ENCODE measurements at regions not wholly inside any gene's neighbourhood (a gene's known extent, or its start where the extent isn't known, plus 50 kb on each side); places are given as distances from the start of the nearest gene placed in this dataset.

DNA sequence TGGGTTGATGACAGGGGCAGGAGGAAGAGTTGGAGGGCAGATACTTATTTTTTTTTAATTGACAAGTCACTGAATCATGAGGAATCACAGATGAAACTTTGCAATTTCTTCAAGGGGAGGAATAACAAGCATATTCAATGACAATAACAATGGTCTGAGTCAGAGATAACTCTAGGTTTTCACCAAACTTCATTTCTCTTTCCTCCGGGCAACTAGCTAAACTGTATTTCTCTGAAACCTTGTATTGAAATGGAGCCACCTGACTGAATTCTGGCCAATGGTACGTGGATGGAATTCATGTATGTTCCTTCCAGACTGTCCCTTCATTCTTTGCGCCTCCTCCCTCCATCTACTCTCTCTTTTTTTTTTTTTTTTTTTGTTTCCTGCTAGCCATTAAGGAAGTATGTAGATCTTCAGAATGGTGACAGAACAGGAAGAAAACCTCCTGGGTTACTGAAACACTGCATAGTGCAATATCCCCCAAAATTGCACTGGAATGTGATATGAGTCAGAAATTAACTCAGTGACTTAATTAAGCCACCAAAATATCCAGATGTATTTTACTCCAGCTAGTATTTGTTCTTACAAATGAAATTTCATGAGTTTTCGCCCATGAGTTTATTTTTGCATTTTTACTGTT is 495.4 kb downstream of the OTOL1 start (continued):
- TF ChIP-seq, protein P1, sequence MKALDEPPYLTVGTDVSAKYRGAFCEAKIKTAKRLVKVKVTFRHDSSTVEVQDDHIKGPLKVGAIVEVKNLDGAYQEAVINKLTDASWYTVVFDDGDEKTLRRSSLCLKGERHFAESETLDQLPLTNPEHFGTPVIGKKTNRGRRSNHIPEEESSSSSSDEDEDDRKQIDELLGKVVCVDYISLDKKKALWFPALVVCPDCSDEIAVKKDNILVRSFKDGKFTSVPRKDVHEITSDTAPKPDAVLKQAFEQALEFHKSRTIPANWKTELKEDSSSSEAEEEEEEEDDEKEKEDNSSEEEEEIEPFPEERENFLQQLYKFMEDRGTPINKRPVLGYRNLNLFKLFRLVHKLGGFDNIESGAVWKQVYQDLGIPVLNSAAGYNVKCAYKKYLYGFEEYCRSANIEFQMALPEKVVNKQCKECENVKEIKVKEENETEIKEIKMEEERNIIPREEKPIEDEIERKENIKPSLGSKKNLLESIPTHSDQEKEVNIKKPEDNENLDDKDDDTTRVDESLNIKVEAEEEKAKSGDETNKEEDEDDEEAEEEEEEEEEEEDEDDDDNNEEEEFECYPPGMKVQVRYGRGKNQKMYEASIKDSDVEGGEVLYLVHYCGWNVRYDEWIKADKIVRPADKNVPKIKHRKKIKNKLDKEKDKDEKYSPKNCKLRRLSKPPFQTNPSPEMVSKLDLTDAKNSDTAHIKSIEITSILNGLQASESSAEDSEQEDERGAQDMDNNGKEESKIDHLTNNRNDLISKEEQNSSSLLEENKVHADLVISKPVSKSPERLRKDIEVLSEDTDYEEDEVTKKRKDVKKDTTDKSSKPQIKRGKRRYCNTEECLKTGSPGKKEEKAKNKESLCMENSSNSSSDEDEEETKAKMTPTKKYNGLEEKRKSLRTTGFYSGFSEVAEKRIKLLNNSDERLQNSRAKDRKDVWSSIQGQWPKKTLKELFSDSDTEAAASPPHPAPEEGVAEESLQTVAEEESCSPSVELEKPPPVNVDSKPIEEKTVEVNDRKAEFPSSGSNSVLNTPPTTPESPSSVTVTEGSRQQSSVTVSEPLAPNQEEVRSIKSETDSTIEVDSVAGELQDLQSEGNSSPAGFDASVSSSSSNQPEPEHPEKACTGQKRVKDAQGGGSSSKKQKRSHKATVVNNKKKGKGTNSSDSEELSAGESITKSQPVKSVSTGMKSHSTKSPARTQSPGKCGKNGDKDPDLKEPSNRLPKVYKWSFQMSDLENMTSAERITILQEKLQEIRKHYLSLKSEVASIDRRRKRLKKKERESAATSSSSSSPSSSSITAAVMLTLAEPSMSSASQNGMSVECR (CRISPR knock-in tag; IDR thresholded peaks at IDR 0.05; ENCODE audit: borderline replicate concordance): no peak
- TF ChIP-seq SP1 (CRISPR knock-in tag; conservative IDR thresholded peaks at IDR 0.05) (no peak), CREB1 (CRISPR knock-in tag; IDR thresholded peaks at IDR 0.05) (no peak), EMX1 (CRISPR knock-in tag; IDR thresholded peaks at IDR 0.05) (no peak), ZNF416 (CRISPR knock-in tag; IDR thresholded peaks at IDR 0.05) (no peak), GRHL2 (CRISPR knock-in tag; IDR thresholded peaks at IDR 0.05; ENCODE audit: insufficient replicate concordance, severe bottlenecking) (no peak), MYBL2 (CRISPR knock-in tag; IDR thresholded peaks at IDR 0.05) (no peak), SMAD4 (CRISPR knock-in tag; IDR thresholded peaks at IDR 0.05) (no peak)
- TF ChIP-seq, protein P2, sequence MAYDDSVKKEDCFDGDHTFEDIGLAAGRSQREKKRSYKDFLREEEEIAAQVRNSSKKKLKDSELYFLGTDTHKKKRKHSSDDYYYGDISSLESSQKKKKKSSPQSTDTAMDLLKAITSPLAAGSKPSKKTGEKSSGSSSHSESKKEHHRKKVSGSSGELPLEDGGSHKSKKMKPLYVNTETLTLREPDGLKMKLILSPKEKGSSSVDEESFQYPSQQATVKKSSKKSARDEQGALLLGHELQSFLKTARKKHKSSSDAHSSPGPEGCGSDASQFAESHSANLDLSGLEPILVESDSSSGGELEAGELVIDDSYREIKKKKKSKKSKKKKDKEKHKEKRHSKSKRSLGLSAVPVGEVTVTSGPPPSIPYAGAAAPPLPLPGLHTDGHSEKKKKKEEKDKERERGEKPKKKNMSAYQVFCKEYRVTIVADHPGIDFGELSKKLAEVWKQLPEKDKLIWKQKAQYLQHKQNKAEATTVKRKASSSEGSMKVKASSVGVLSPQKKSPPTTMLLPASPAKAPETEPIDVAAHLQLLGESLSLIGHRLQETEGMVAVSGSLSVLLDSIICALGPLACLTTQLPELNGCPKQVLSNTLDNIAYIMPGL (CRISPR knock-in tag; IDR thresholded peaks at IDR 0.05): no peak

DNA sequence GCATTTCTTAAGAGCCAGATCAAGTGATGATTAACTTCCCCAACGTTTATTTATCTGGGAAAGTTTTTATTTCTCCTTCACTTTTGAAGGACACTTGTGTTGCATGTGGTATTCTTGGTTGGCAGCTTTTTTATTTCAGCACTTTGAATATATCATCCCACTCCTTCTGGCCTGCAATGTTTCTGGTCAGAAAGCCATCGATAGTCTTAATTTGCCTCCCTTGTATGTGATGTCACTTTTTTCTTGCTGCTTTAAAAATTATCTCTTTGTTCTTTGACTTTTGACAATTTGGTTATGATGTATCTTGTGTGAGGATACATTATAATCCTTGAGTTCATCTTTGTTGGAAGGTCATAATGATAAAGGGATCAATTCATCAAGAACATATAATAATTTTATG is 503.2 kb downstream of the OTOL1 start:
- H3K4me1 Mint-ChIP-seq: no peaks in the 10 kb centered on the region
- CTCF ChIA-PET: no interaction called here
- H3K9me3 Mint-ChIP-seq: peaks cover 52% of the 10 kb centered on the region
- no peak for ATAC-seq
- H3K27ac Mint-ChIP-seq: no peak overlapping the region
- peaks cover 21% of the 10 kb centered on the region for H3K36me3 Mint-ChIP-seq
- no peak overlapping the region for H3K4me3 Mint-ChIP-seq
- TF ChIP-seq, protein P3, sequence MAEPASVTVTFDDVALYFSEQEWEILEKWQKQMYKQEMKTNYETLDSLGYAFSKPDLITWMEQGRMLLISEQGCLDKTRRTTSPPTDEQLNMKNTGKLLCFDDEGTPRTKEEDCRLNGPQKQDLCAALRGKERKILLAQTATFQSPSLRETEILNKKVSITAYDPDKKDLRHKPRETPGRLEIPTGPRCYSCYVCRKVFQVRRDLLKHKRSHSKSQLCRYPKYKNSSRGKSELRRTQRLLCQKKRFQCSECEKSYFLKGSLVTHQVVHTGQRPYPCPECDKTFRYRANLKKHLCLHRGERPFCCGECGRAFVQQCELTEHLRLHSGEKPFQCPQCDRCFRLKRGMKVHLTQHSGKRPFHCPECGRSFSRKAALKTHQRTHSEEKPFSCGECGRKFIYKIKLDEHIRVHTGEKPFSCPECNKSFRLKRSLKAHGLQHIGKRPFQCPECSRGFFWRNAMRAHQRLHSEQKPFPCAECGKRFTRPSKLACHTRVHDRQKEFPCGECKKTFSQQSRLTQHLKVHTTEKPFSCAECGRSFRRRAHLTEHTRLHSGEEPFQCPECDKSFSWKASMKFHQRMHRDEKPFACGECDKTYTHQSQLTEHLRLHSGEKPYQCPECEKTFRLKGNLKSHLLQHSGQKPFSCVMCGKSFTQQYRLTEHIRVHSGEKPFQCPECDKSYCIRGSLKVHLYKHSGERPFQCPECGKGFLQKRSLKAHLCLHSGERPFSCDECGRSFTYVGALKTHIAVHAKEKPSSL (CRISPR knock-in tag; conservative IDR thresholded peaks at IDR 0.05): no peak
- no peak for TF ChIP-seq RELA (CRISPR knock-in tag; IDR thresholded peaks at IDR 0.05; ENCODE audit: borderline replicate concordance)
- no peak for TF ChIP-seq RORB (CRISPR knock-in tag; IDR thresholded peaks at IDR 0.05)
- TF ChIP-seq, protein P2 (CRISPR knock-in tag; IDR thresholded peaks at IDR 0.05): no peak
- TF ChIP-seq PRRX2 (CRISPR knock-in tag; IDR thresholded peaks at IDR 0.05): no peak
- TF ChIP-seq NR3C1 (CRISPR knock-in tag; conservative IDR thresholded peaks at IDR 0.05; ENCODE audit: low read depth): no peak
- TF ChIP-seq ETV6 (CRISPR knock-in tag; IDR thresholded peaks at IDR 0.05): no peak
- TF ChIP-seq, protein P4, sequence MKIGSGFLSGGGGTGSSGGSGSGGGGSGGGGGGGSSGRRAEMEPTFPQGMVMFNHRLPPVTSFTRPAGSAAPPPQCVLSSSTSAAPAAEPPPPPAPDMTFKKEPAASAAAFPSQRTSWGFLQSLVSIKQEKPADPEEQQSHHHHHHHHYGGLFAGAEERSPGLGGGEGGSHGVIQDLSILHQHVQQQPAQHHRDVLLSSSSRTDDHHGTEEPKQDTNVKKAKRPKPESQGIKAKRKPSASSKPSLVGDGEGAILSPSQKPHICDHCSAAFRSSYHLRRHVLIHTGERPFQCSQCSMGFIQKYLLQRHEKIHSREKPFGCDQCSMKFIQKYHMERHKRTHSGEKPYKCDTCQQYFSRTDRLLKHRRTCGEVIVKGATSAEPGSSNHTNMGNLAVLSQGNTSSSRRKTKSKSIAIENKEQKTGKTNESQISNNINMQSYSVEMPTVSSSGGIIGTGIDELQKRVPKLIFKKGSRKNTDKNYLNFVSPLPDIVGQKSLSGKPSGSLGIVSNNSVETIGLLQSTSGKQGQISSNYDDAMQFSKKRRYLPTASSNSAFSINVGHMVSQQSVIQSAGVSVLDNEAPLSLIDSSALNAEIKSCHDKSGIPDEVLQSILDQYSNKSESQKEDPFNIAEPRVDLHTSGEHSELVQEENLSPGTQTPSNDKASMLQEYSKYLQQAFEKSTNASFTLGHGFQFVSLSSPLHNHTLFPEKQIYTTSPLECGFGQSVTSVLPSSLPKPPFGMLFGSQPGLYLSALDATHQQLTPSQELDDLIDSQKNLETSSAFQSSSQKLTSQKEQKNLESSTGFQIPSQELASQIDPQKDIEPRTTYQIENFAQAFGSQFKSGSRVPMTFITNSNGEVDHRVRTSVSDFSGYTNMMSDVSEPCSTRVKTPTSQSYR (CRISPR knock-in tag; IDR thresholded peaks at IDR 0.05): no peak
- TF ChIP-seq ZNF317 (CRISPR knock-in tag; IDR thresholded peaks at IDR 0.05; ENCODE audit: borderline replicate concordance, low read depth): no peak
- no peak for TF ChIP-seq ELF4 (CRISPR knock-in tag; IDR thresholded peaks at IDR 0.05; ENCODE audit: low read depth)
- TF ChIP-seq, protein P5, sequence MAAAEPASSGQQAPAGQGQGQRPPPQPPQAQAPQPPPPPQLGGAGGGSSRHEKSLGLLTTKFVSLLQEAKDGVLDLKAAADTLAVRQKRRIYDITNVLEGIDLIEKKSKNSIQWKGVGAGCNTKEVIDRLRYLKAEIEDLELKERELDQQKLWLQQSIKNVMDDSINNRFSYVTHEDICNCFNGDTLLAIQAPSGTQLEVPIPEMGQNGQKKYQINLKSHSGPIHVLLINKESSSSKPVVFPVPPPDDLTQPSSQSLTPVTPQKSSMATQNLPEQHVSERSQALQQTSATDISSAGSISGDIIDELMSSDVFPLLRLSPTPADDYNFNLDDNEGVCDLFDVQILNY (CRISPR knock-in tag; IDR thresholded peaks at IDR 0.05): no peak
- H3K27me3 Mint-ChIP-seq (ENCODE audit: low read depth): no peaks in the 10 kb centered on the region
- no peak for DNase-seq (ENCODE audit: low spot score)
- POLR2A ChIA-PET: no interaction called here

All from WTC11 (cell line).